Skeletal muscle satellite cell (primary cell): ENCODE measurements at regions not wholly inside any gene's neighbourhood (a gene's known extent, or its start where the extent isn't known, plus 50 kb on each side); places are given as distances from the start of the nearest gene placed in this dataset.
"Not testable (repeated sequence)": the region's sequence is repeated elsewhere in the genome, so short reads cannot be mapped to it uniquely, and the experiment has no call there.

Source experiments
- H3K27me3 ChIP-seq: 2 replicates; pipeline ENCODE4 v1.7.0; 2013; ENCODE audit warnings: low read length; ENCODE audit not compliant: control insufficient read depth, insufficient read depth
- H3K36me3 ChIP-seq: 2 replicates; pipeline ENCODE4 v1.7.0; 2013; ENCODE audit warnings: mild to moderate bottlenecking, control low read depth, low read length; ENCODE audit not compliant: insufficient read depth
- H3K4me1 ChIP-seq: 2 replicates; pipeline ENCODE4 v1.7.0; 2013; ENCODE audit warnings: low read length; ENCODE audit not compliant: control insufficient read depth, insufficient read depth
- H3K4me2 ChIP-seq: 2 replicates; pipeline ENCODE4 v1.7.0; 2013; ENCODE audit warnings: mild to moderate bottlenecking, low read length
- H3K4me3 ChIP-seq: 2 replicates; pipeline ENCODE4 v1.7.0; 2013; ENCODE audit warnings: low read length
- H3K9ac ChIP-seq: 2 replicates; pipeline ENCODE4 v1.7.0; 2013; ENCODE audit warnings: mild to moderate bottlenecking, low read depth, low read length, moderate library complexity
- H3K9me3 ChIP-seq: replicated peaks from 2 replicates; pipeline ENCODE4 v1.7.0; 2013; ENCODE audit warnings: mild to moderate bottlenecking, control low read depth, low read length

DNA sequence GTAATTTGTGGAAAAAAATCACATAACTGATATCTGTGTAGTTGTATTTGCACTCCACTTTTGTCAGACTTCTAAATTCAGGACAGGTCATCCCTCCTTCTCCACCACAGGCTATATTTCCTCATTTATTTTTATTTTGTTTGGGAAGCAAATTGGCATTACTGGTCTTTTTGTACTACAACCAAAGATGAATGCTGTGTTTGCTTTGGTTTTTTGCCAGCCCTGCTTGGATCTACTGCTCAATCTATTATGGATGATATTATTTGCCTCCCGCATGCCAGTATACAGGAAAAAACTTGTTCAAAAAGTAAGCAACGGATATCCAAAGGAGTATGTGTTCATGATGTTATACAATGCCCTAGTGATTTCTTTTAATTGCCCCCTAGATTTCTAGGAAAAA, 948.8 kb downstream of the TRHDE start:
- Histone ChIP-seq H3K36me3 (no peaks in the 10 kb centered on the region), H3K9me3 (no peaks in the 10 kb centered on the region), H3K9ac (no peak overlapping the region), H3K4me1 (no peaks in the 10 kb centered on the region), H3K27me3 (no peaks in the 10 kb centered on the region), H3K4me3 (no peak overlapping the region), H3K4me2 (no peak overlapping the region)

DNA sequence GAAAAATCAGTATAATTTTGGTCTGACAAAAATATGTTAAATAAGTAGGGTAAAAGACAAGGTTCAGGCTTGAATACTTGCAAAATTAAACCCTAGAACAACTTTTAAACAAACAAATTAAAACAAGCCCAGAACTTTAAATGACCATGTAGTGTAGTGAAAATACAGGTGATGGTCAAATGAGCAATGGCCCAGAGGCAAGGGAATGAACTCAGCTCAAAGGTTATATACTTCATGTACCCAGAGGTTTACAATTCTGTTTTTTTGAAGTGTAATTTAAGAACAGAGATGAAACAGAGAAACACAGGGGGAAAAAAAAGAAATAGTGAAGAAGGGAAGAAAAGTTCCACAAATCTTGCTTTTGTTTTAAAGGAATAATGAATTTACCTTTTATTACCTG, 949.2 kb downstream of the TRHDE start:
- H3K4me1 ChIP-seq = no peaks in the 10 kb centered on the region
- no peaks in the 10 kb centered on the region for H3K36me3 ChIP-seq
- no peaks in the 10 kb centered on the region for H3K27me3 ChIP-seq
- no peak overlapping the region for H3K9ac ChIP-seq
- H3K4me2 ChIP-seq = no peak overlapping the region
- no peaks in the 10 kb centered on the region for H3K9me3 ChIP-seq
- H3K4me3 ChIP-seq = no peak overlapping the region

GRCh38 chr12:73221836-73222235, 949.7 kb downstream of the TRHDE start:
- H3K4me3 ChIP-seq = no peak overlapping the region
- H3K9me3 ChIP-seq = no peaks in the 10 kb centered on the region
- no peaks in the 10 kb centered on the region for H3K27me3 ChIP-seq
- H3K4me1 ChIP-seq = no peaks in the 10 kb centered on the region
- no peak overlapping the region for H3K9ac ChIP-seq
- H3K4me2 ChIP-seq = no peak overlapping the region
- no peaks in the 10 kb centered on the region for H3K36me3 ChIP-seq

DNA sequence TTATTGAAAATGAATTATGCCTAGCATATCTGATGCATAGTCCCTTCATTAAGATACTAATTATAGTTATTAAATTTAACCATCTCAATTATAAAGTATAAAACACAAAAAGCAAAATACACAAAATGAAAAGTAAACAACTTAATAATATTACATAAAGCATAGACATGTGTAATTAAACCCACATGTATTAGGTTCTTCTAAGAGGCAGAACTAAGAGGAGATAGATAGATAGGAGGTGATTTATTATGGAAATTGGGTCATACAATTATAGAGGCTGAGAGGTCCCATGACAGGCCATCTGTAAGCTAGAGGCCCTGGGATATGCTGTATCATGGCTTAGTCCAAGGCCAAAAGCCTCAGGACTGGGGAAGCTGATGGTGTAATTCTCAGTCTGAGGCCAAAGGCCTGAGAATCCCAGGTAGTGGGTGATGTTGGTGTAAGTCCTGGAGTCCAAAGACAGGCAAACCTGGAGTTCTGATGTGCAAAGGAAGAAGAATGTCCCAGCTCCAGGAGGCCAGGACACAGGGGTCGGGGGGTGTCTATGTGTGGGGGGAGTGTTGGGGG, 953.3 kb downstream of the TRHDE start:
- Histone ChIP-seq H3K27me3 (no peaks in the 10 kb centered on the region), H3K9ac (no peak overlapping the region), H3K4me2 (no peak overlapping the region), H3K4me3 (no peak overlapping the region), H3K36me3 (no peaks in the 10 kb centered on the region), H3K9me3 (no peaks in the 10 kb centered on the region), H3K4me1 (no peaks in the 10 kb centered on the region)

DNA sequence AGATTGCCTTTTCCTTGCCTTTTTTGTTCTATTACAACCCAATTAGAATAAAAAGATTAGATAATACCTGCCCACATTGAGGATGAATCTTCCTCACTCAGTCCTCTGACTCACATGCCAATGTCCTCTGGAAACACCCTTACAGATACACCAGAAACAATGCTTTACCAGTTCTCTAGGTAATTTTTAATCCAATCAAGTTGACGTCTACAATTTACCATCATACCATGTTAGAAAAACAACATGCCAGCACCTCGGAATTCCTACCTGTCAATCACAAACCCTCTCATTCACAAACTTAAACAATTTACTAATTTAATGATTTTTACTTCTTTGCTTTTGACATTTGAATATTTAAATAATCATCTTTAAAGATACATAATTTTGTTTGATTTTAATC, 953.8 kb downstream of the TRHDE start:
- Histone ChIP-seq H3K4me1 (no peaks in the 10 kb centered on the region), H3K27me3 (no peaks in the 10 kb centered on the region), H3K4me3 (no peak overlapping the region), H3K9ac (no peak overlapping the region), H3K4me2 (no peak overlapping the region), H3K9me3 (no peaks in the 10 kb centered on the region), H3K36me3 (no peaks in the 10 kb centered on the region)

DNA sequence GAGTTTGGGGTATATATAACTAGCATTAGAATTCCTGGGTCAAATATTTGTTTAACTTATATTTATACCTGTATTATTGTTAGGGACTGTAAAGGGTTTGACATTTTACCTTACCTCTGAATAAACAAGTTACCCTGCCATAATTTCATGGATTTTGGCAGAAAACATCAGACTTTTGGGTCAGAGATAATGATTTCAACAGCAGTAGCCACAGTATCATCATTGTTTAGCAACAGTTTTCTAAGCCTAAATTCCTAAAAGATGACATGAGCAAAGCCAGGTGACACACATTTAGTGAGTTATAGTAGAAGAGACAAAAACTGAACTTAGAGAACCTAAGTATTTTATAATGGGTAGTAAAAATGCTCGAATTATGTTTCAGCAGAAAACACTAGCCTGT, 954.4 kb downstream of the TRHDE start:
- no peaks in the 10 kb centered on the region for H3K27me3 ChIP-seq
- no peaks in the 10 kb centered on the region for H3K36me3 ChIP-seq
- no peak overlapping the region for H3K9ac ChIP-seq
- H3K9me3 ChIP-seq = no peaks in the 10 kb centered on the region
- no peaks in the 10 kb centered on the region for H3K4me1 ChIP-seq
- H3K4me2 ChIP-seq = no peak overlapping the region
- H3K4me3 ChIP-seq = no peak overlapping the region

DNA sequence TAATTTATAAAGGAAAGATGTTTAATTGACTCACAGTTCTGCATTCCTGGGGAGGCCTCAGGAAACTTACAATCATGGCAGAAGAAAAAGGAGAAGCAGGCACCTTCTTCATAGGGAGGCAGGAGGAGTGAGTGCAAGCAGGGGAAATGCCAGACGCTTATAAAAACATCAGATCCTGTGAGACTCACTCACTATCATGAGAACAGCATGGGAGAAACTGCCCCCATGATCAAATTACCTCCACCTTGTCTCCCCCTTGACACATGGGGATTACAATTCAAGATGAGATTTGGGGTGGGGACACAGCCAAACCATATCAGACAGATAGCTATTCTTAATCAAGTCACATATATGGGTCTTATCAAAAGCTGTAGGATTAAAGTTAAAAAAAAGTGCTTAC, 956.7 kb downstream of the TRHDE start:
- H3K4me3 ChIP-seq, H3K9me3 ChIP-seq, H3K36me3 ChIP-seq, H3K27me3 ChIP-seq, H3K9ac ChIP-seq, H3K4me1 ChIP-seq, H3K4me2 ChIP-seq: not testable (repeated sequence)

DNA sequence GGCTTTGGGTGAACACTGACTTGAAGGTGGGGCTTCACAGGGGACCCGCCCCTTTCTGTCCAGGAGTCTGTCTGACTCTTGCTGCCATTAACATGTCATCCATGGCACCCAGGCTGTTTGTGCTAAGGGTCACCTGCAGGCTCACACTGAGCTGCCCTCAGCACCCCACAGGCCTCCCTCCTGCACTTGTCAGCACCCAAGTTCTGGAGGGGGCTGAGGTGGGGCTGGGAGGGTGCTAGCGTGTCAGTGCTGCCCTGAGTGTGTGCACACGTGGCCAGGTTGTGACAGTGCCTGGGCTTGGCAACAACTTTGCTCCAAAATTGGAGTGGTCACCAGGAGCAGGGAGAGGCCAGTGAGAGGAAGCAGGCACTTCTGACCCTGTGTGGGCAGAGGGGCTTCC, 963.2 kb downstream of the TRHDE start:
- Histone ChIP-seq H3K4me3 (no peak overlapping the region), H3K36me3 (no peaks in the 10 kb centered on the region), H3K4me2 (no peak overlapping the region), H3K9me3 (no peaks in the 10 kb centered on the region), H3K27me3 (no peaks in the 10 kb centered on the region), H3K9ac (no peak overlapping the region), H3K4me1 (no peaks in the 10 kb centered on the region)

GRCh38 chr12:73240110-73240509, 967.9 kb downstream of the TRHDE start:
- H3K27me3 ChIP-seq = no peaks in the 10 kb centered on the region
- H3K4me1 ChIP-seq = no peaks in the 10 kb centered on the region
- H3K36me3 ChIP-seq = no peaks in the 10 kb centered on the region
- no peak overlapping the region for H3K4me2 ChIP-seq
- H3K9ac ChIP-seq = no peak overlapping the region
- no peaks in the 10 kb centered on the region for H3K9me3 ChIP-seq
- H3K4me3 ChIP-seq = no peak overlapping the region

DNA sequence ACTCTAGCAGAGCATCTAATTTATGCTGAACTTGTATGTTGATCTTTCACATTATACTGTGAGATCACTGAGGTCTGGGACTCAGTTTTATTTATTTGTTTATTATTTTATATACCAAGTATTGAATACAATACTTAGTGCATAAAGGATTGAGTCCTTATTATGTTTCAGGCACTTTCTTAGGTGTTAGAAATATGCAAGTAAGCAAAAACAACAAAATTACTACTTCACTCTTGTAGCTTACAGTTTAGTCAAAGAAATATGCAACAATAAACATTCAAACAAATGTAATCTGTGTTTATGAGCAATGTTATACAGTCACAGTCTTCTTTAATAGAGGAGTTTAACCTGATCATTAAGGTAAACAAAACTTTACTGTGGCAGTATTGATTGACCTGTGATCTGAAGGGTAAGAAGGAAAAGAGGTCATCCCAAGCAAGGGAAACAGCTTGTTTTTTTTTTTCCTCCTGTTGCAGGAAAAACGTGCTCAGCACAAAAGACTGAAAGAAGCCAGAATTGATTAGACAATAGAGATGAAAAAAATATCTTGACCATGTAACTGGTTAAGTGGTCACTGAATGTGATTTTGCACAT, 990.7 kb downstream of the TRHDE start:
- Histone ChIP-seq H3K36me3 (no peaks in the 10 kb centered on the region), H3K9me3 (no peaks in the 10 kb centered on the region), H3K9ac (no peak overlapping the region), H3K4me1 (no peaks in the 10 kb centered on the region), H3K4me3 (no peak overlapping the region), H3K27me3 (no peaks in the 10 kb centered on the region), H3K4me2 (no peak overlapping the region)

DNA sequence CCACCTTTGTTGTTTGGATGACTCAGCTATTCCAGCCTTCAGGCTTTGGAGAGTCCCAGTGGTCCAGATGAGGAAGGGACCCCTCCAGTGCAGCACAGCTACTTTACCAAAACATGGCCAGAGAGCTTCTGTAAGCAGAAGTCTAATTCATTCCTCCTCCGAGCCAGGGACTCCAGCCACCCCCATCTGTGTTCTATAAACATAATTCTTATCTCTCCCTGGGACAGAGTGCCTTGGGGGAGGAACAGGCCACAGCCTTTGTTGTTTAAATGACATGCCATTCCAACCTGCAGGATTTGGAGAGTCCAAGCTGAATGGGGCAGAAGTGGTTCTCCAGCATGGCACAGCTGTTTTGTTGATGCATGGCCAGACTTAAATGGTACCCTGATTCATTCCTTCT, 994.0 kb downstream of the TRHDE start:
- Histone ChIP-seq H3K4me2 (no peak overlapping the region), H3K27me3 (no peaks in the 10 kb centered on the region), H3K36me3 (no peaks in the 10 kb centered on the region), H3K9ac (no peak overlapping the region), H3K9me3 (no peaks in the 10 kb centered on the region), H3K4me1 (no peaks in the 10 kb centered on the region), H3K4me3 (no peak overlapping the region)

DNA sequence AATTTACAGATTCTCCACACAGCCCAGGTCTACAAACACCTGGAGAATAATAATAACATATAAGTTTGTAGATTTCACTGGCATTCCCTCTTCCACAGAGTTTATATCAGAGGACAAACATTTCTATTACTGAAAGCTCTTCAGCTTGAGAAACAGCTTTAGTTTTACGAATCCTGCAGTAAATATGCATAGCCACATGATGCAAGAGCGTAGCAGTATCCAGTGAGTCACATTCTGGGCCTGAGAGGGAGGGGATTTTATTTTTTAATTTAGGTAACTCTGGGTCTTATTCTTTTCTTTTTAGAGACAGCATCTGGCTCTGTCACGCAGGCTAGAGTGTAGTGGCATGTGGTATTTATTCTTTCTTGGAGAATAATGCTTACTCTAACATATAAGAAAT, 1002.8 kb downstream of the TRHDE start:
- Histone ChIP-seq H3K36me3 (no peaks in the 10 kb centered on the region), H3K4me3 (no peak overlapping the region), H3K9me3 (no peaks in the 10 kb centered on the region), H3K4me2 (no peak overlapping the region), H3K9ac (no peak overlapping the region), H3K27me3 (no peaks in the 10 kb centered on the region), H3K4me1 (peaks cover 8% of the 10 kb centered on the region)
